ENCODE measurements at regions not wholly inside any gene's neighbourhood (a gene's known extent, or its start where the extent isn't known, plus 50 kb on each side); places are given as distances from the start of the nearest gene placed in this dataset.
"Not testable (repeated sequence)": the region's sequence is repeated elsewhere in the genome, so short reads cannot be mapped to it uniquely, and the experiment has no call there.

DNA sequence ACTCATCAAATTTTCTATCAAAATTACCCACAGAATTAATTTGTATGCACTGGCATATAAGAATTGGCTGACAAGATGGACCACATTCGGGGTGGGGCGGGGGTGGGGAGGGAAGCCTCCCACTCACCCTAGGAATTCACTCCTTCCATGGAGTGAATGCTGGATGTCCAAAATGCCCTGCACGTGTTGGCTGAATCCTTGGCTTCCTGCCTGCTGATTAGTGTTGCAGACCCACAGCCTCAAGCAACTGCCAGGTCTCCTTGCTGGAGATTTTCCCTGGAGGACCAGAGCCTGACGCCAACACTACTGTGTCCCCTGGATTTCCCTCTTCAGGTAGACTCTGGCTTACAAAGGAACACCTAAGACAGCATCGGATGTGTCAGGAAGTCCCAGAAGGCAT, 575.7 kb upstream of the CDH11 start:
- CTCF ChIA-PET: no interaction called here
- POLR2A ChIA-PET: no interaction called here
- DNase-seq (ENCODE audit: low read depth): no peak
- no peak for TF ChIP-seq CTCF (IDR thresholded peaks at IDR 0.05; ENCODE audit: insufficient read depth, low read depth, low read length)
- no peaks in the 10 kb centered on the region for H3K27me3 ChIP-seq (ENCODE audit: control insufficient read depth, insufficient read depth, low read length)
- H3K4me3 ChIP-seq (ENCODE audit: low read depth, low read length): no peak overlapping the region
- no peaks in the 10 kb centered on the region for H3K36me3 ChIP-seq (ENCODE audit: control insufficient read depth, insufficient read depth, low read length)

GRCh38 chr16:65697065-65697464, 575.2 kb upstream of the CDH11 start:
- POLR2A ChIA-PET: no interaction called here
- CTCF ChIA-PET: no interaction called here
- Histone ChIP-seq H3K4me3 (ENCODE audit: low read depth, low read length) (no peak overlapping the region), H3K27me3 (ENCODE audit: control insufficient read depth, insufficient read depth, low read length) (no peaks in the 10 kb centered on the region), H3K36me3 (ENCODE audit: control insufficient read depth, insufficient read depth, low read length) (no peaks in the 10 kb centered on the region)
- no peak for DNase-seq (ENCODE audit: low read depth)
- peak; percentile 36 for TF ChIP-seq CTCF (IDR thresholded peaks at IDR 0.05; ENCODE audit: insufficient read depth, low read depth, low read length)

GRCh38 chr16:65691846-65692245, 570.0 kb upstream of the CDH11 start:
- CTCF ChIA-PET, POLR2A ChIA-PET: not testable (repeated sequence)

GRCh38 chr16:65689726-65690125, 567.9 kb upstream of the CDH11 start:
- no peak overlapping the region for H3K4me3 ChIP-seq (ENCODE audit: low read depth, low read length)
- DNase-seq (ENCODE audit: low read depth): no peak
- no peak for TF ChIP-seq CTCF (IDR thresholded peaks at IDR 0.05; ENCODE audit: insufficient read depth, low read depth, low read length)
- H3K36me3 ChIP-seq (ENCODE audit: control insufficient read depth, insufficient read depth, low read length): no peaks in the 10 kb centered on the region
- ChIA-PET POLR2A (no interaction called here), CTCF (interaction anchor here (0.6 kb wide), 1 partner anchor 9 kb away, joined by 3 read pairs; no protein-coding TSS in a partner anchor)
- H3K27me3 ChIP-seq (ENCODE audit: control insufficient read depth, insufficient read depth, low read length): peaks cover 3% of the 10 kb centered on the region; the same call in 1 of the 2 replicates

More at GRCh38 chr16:65691846-65692245, 570.0 kb upstream of the CDH11 start:
- H3K4me3 ChIP-seq (ENCODE audit: low read depth, low read length); DNase-seq (ENCODE audit: low read depth); H3K36me3 ChIP-seq (ENCODE audit: control insufficient read depth, insufficient read depth, low read length); H3K27me3 ChIP-seq (ENCODE audit: control insufficient read depth, insufficient read depth, low read length): not testable (repeated sequence)

GRCh38 chr16:65688301-65688700, 566.4 kb upstream of the CDH11 start:
- TF ChIP-seq CTCF (IDR thresholded peaks at IDR 0.05; ENCODE audit: insufficient read depth, low read depth, low read length): no peak
- POLR2A ChIA-PET: no interaction called here
- DNase-seq (ENCODE audit: low read depth): no peak
- H3K4me3 ChIP-seq (ENCODE audit: low read depth, low read length): no peak overlapping the region
- H3K36me3 ChIP-seq (ENCODE audit: control insufficient read depth, insufficient read depth, low read length): no peaks in the 10 kb centered on the region
- CTCF ChIA-PET: no interaction called here
- peaks cover 3% of the 10 kb centered on the region; the same call in 1 of the 2 replicates for H3K27me3 ChIP-seq (ENCODE audit: control insufficient read depth, insufficient read depth, low read length)

GRCh38 chr16:65684230-65684629, 562.4 kb upstream of the CDH11 start:
- Histone ChIP-seq H3K4me3 (ENCODE audit: low read depth, low read length) (no peak overlapping the region), H3K36me3 (ENCODE audit: control insufficient read depth, insufficient read depth, low read length) (no peaks in the 10 kb centered on the region), H3K27me3 (ENCODE audit: control insufficient read depth, insufficient read depth, low read length) (0 out of 2 replicates have a peak, but pooled peaks cover 3% of the 10 kb centered on the region)
- no peak for DNase-seq (ENCODE audit: low read depth)
- ChIA-PET CTCF (interaction anchor here (0.7 kb wide), 1 partner anchor 15 kb away, joined by 3 read pairs; no protein-coding TSS in a partner anchor), POLR2A (no interaction called here)
- no peak for TF ChIP-seq CTCF (IDR thresholded peaks at IDR 0.05; ENCODE audit: insufficient read depth, low read depth, low read length)
